ENCODE measurements at regions not wholly inside any gene's neighbourhood (a gene's known extent, or its start where the extent isn't known, plus 50 kb on each side); places are given as distances from the start of the nearest gene placed in this dataset.

DNA sequence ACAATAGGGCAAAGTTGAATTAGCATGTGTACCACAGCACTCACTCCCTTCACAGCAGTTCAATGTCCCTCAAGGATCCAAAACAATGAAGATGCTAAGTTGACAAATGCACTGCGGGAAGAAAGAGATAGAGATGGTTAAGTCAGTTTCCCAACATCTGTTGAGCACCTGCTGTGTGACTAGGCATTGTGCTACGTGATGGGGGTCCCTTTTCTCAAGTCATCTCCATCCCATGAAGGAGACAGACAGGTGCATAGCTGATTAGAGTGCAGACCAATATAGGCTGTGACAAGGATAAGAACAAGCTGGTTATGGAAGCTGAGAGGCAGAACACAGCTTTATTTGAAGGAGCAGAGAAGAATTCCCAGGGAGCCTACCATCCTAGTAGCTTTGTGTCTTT is 114.2 kb downstream of the HAPSTR1 start:
- TF ChIP-seq, protein P1, sequence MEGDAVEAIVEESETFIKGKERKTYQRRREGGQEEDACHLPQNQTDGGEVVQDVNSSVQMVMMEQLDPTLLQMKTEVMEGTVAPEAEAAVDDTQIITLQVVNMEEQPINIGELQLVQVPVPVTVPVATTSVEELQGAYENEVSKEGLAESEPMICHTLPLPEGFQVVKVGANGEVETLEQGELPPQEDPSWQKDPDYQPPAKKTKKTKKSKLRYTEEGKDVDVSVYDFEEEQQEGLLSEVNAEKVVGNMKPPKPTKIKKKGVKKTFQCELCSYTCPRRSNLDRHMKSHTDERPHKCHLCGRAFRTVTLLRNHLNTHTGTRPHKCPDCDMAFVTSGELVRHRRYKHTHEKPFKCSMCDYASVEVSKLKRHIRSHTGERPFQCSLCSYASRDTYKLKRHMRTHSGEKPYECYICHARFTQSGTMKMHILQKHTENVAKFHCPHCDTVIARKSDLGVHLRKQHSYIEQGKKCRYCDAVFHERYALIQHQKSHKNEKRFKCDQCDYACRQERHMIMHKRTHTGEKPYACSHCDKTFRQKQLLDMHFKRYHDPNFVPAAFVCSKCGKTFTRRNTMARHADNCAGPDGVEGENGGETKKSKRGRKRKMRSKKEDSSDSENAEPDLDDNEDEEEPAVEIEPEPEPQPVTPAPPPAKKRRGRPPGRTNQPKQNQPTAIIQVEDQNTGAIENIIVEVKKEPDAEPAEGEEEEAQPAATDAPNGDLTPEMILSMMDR (IDR thresholded peaks at IDR 0.05; ENCODE audit: insufficient read depth, low read length, poor library complexity, severe bottlenecking): no peak
- TF ChIP-seq EZH2phosphoT487 (conservative IDR thresholded peaks at IDR 0.05; ENCODE audit: low read length): no peak
